ENCODE measurements at regions not wholly inside any gene's neighbourhood (a gene's known extent, or its start where the extent isn't known, plus 50 kb on each side); places are given as distances from the start of the nearest gene placed in this dataset.
"Not testable (repeated sequence)": the region's sequence is repeated elsewhere in the genome, so short reads cannot be mapped to it uniquely, and the experiment has no call there.

GRCh38 chr7:112981966-112982365 lies 104.7 kb downstream of the GPR85 start:
- no peak for DNase-seq

GRCh38 chr7:112979055-112979454 lies 107.6 kb downstream of the GPR85 start:
- DNase-seq = not testable (repeated sequence)

- not testable (repeated sequence) for DNase-seq
Observed at GRCh38 chr7:112977244-112977955, 109.2 kb downstream of the GPR85 start.

- no peak for DNase-seq
Observed at GRCh38 chr7:112970771-112971170, 115.9 kb downstream of the GPR85 start.

GRCh38 chr7:112969946-112970345 lies 116.7 kb downstream of the GPR85 start:
- no peak for DNase-seq

GRCh38 chr7:112965506-112965905 lies 121.1 kb downstream of the GPR85 start:
- no peak for DNase-seq

- no peak for DNase-seq
Observed at GRCh38 chr7:112963634-112964033, 123.0 kb downstream of the GPR85 start.

- no peak for DNase-seq
Observed at GRCh38 chr7:112962815-112963214, 123.8 kb downstream of the GPR85 start.

GRCh38 chr7:112959276-112959675 lies 127.4 kb downstream of the GPR85 start:
- DNase-seq = no peak

- no peak for DNase-seq
Observed at GRCh38 chr7:112958775-112959174, 127.9 kb downstream of the GPR85 start.

GRCh38 chr7:112957901-112958300 lies 128.7 kb downstream of the GPR85 start:
- no peak for DNase-seq

GRCh38 chr7:112953031-112953430 lies 133.6 kb downstream of the GPR85 start:
- DNase-seq = not testable (repeated sequence)

GRCh38 chr7:112951070-112951469 lies 135.6 kb downstream of the GPR85 start:
- DNase-seq = no peak

- DNase-seq = not testable (repeated sequence)
Observed at GRCh38 chr7:112949682-112950081, 136.9 kb downstream of the GPR85 start.

GRCh38 chr7:112946350-112946749 lies 140.3 kb downstream of the GPR85 start:
- no peak for DNase-seq

GRCh38 chr7:112945046-112945445 lies 141.6 kb downstream of the GPR85 start:
- no peak for DNase-seq

GRCh38 chr7:112942981-112943380 lies 143.6 kb downstream of the GPR85 start:
- DNase-seq = no peak

- not testable (repeated sequence) for DNase-seq
Observed at GRCh38 chr7:112942125-112942524, 144.5 kb downstream of the GPR85 start.

GRCh38 chr7:112940314-112940732 lies 146.3 kb downstream of the GPR85 start:
- DNase-seq = no peak

- DNase-seq = peak; percentile 100
Observed at GRCh38 chr7:112939574-112940313, 146.9 kb downstream of the GPR85 start.

GRCh38 chr7:112938863-112939573 lies 147.6 kb downstream of the GPR85 start:
- DNase-seq = no peak

GRCh38 chr7:112937651-112938415 lies 147.6 kb upstream of the TMEM168 start:
- DNase-seq = no peak

GRCh38 chr7:112933598-112933997 lies 143.4 kb upstream of the TMEM168 start:
- no peak for DNase-seq

Data from CD4-positive, alpha-beta T cell treated with Interleukin-6 for 4 hours (primary cell).